GM21529 (cell line): ENCODE measurements at regions not wholly inside any gene's neighbourhood (a gene's known extent, or its start where the extent isn't known, plus 50 kb on each side); places are given as distances from the start of the nearest gene placed in this dataset.
"Not testable (repeated sequence)": the region's sequence is repeated elsewhere in the genome, so short reads cannot be mapped to it uniquely, and the experiment has no call there.

Experiments used
- ATAC-seq: cut with Tn5 transposase; IDR thresholded peaks from one replicate; pipeline ENCODE4 v1.9.1; 2021; ENCODE audit not compliant: unreplicated experiment

- ATAC-seq, result not testable (repeated sequence)
Observed at GRCh38 chr1:144140243-144140642, 168.5 kb upstream of the FAM72C start.

GRCh38 chr1:144105006-144105405, 133.2 kb upstream of the FAM72C start:
- not testable (repeated sequence) for ATAC-seq

GRCh38 chr1:144104000-144104677, 132.4 kb upstream of the FAM72C start:
- not testable (repeated sequence) for ATAC-seq

- ATAC-seq, result not testable (repeated sequence)
Observed at GRCh38 chr1:144103156-144103880, 131.5 kb upstream of the FAM72C start.

- ATAC-seq, result not testable (repeated sequence)
Observed at GRCh38 chr1:144102046-144102745, 130.4 kb upstream of the FAM72C start.

GRCh38 chr1:144101397-144102045, 129.7 kb upstream of the FAM72C start:
- ATAC-seq, result no peak

- ATAC-seq, result not testable (repeated sequence)
Observed at GRCh38 chr1:144077167-144077841, 105.5 kb upstream of the FAM72C start.

- ATAC-seq, result not testable (repeated sequence)
Observed at GRCh38 chr1:144076646-144077045, 104.9 kb upstream of the FAM72C start.

- ATAC-seq, result not testable (repeated sequence)
Observed at GRCh38 chr1:144070394-144071053, 98.7 kb upstream of the FAM72C start.

GRCh38 chr1:144067042-144067441, 95.3 kb upstream of the FAM72C start:
- not testable (repeated sequence) for ATAC-seq

GRCh38 chr1:144066071-144066813, 94.5 kb upstream of the FAM72C start:
- ATAC-seq, result not testable (repeated sequence)

- ATAC-seq, result not testable (repeated sequence)
Observed at GRCh38 chr1:144065299-144066060, 93.7 kb upstream of the FAM72C start.

- ATAC-seq, result not testable (repeated sequence)
Observed at GRCh38 chr1:144049365-144049764, 77.6 kb upstream of the FAM72C start.

GRCh38 chr1:144046645-144047044, 74.9 kb upstream of the FAM72C start:
- ATAC-seq, result not testable (repeated sequence)

GRCh38 chr1:144045751-144046546, 74.2 kb upstream of the FAM72C start:
- ATAC-seq, result not testable (repeated sequence)

- ATAC-seq, result not testable (repeated sequence)
Observed at GRCh38 chr1:144042251-144042650, 70.5 kb upstream of the FAM72C start.

GRCh38 chr1:144040293-144040692, 68.5 kb upstream of the FAM72C start:
- not testable (repeated sequence) for ATAC-seq

GRCh38 chr1:144034045-144034444, 62.3 kb upstream of the FAM72C start:
- not testable (repeated sequence) for ATAC-seq
